AG10803 (cell line): ENCODE measurements at regions not wholly inside any gene's neighbourhood (a gene's known extent, or its start where the extent isn't known, plus 50 kb on each side); places are given as distances from the start of the nearest gene placed in this dataset.

Experiments
- DNase-seq: peaks from one replicate; pipeline ENCODE4 v3.0.0; 2010; ENCODE audit warnings: low read depth
- H3K4me3 ChIP-seq: 2 replicates; pipeline ENCODE4 v1.5.1; 2011; ENCODE audit warnings: mild to moderate bottlenecking, low read length, control low read depth
- TF ChIP-seq, protein P1 (sequence below): conservative IDR thresholded peaks from 2 replicates; pipeline ENCODE4 v1.5.1; 2011; ENCODE audit warnings: mild to moderate bottlenecking, low read length, control low read depth, inconsistent platforms

DNA sequence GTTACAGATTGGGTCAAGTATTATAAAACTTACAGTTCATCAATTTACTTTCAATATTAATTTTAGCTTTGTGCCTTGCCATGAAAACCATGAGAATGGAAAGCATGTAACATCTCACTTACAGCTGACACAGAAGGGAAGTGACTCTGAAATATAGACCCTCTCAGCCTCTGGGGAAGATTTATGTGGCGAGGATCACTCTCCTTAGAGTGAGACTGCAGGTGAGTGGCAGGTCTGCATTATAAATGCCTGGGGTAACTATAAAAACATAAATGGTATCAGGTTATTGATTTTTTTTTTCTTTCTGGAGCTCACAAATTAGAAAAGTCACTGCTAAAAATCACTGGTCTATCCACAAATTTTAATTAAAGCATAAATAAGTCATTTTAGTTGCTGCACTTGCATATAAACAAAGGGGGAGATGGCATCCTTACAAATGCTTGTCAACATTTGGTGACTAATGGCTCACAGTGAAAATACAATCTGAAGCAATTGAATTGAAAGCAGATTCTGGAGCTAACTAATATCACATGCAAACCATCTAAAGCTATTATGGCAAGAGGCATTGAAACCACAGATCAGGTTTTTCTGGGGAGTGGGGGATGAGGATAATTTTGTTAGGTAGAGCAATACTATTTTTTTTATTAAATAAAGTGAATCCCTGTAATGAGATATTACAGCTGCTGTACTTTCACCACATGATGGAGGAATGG is 200.9 kb downstream of the TM2D1 start:
- no peak for DNase-seq
- no peak overlapping the region for H3K4me3 ChIP-seq
- TF ChIP-seq, protein P1, sequence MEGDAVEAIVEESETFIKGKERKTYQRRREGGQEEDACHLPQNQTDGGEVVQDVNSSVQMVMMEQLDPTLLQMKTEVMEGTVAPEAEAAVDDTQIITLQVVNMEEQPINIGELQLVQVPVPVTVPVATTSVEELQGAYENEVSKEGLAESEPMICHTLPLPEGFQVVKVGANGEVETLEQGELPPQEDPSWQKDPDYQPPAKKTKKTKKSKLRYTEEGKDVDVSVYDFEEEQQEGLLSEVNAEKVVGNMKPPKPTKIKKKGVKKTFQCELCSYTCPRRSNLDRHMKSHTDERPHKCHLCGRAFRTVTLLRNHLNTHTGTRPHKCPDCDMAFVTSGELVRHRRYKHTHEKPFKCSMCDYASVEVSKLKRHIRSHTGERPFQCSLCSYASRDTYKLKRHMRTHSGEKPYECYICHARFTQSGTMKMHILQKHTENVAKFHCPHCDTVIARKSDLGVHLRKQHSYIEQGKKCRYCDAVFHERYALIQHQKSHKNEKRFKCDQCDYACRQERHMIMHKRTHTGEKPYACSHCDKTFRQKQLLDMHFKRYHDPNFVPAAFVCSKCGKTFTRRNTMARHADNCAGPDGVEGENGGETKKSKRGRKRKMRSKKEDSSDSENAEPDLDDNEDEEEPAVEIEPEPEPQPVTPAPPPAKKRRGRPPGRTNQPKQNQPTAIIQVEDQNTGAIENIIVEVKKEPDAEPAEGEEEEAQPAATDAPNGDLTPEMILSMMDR: no peak

DNA sequence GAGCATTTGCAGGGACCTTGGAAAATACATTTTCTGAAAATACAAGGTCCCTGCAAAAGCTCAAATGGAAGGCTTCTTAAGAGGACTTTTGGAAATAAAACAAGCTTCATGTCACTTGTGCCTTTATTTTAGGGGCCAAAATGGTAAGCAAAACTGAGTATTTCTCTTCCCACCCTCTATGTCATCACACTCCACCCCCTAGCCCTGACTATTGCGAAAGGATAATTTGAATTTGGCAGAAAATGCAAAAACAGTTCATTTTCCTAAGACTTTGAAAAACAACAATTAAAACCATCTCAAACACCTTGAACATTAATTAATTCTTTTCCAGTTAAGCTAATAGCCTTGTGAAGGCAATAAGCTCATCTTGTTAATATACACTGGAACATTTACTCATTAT is 201.7 kb downstream of the TM2D1 start:
- DNase-seq: no peak
- no peak overlapping the region for H3K4me3 ChIP-seq
- TF ChIP-seq, protein P1: no peak

DNA sequence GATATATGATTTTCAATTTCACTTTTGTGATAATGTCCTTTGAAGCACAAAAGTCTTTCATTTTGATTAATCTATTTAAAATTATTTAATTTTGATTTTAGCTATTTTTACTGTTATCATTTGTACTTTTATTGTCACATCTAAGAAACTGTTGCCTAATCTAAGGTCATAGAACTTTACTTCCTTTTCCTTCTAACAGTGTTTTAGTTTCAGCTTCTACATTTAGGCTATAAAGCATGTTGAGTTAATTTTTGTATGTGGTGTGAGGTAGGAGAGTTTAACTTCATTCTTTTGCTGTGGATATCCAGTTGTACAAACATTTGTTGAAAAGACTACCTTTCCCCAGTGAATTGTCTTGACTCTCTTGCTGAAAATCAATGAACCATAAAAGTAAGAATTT is 204.5 kb downstream of the TM2D1 start:
- DNase-seq: no peak
- TF ChIP-seq, protein P1: no peak
- H3K4me3 ChIP-seq: no peak overlapping the region

DNA sequence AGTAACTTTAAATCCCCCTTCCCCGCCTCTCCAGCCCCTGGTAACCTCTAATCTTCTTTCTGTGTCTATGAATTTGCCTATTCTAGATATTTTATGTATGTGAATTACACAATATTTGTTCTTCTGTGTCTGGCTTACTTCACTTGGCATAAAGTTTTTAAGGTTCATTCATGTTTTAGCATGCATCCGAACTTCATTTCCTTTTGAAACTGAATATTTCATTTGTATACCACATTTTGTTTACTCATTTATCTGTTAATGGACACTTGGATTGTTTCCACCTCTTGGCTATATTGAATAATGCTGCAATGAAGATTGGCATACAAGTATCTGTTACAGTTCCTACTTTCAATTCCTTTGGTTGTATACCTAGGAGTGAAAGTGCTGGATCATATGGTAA is 205.3 kb downstream of the TM2D1 start:
- TF ChIP-seq, protein P1: no peak
- no peak overlapping the region for H3K4me3 ChIP-seq
- DNase-seq: no peak

DNA sequence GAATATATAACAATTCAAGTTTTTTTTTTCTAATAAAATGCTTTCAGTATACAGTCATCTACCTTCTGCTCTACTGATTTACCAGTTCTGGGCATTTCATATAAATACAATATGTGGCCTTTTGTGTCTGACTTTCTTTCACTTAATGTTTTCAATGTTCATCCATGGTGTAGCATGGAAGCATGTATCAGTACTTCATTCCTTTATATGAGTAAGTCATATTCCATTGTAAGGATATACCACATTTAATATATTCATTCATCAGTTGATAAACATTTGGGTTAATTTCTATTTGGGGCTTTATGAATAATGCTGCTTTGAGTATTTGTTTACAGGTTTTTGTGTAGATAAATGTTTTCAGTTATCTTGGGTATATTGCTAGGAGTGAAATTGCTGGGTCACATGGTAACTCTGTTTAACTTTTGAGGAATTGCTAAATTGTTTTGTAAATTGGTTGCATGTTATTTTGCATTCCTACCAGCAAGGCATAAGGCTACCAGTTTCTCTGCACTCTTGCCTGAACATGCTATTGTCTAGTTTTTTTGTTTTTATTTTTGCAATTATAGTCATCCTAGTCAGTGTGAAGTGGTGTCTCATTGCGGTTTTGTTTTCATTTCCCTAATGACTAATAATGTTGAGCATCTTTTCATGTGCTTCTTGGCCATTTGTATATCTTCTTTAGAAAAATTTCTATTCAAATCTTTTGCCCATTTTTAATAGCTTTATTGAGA is 206.1 kb downstream of the TM2D1 start:
- TF ChIP-seq, protein P1: no peak; the same call in 1 of the 2 replicates

DNA sequence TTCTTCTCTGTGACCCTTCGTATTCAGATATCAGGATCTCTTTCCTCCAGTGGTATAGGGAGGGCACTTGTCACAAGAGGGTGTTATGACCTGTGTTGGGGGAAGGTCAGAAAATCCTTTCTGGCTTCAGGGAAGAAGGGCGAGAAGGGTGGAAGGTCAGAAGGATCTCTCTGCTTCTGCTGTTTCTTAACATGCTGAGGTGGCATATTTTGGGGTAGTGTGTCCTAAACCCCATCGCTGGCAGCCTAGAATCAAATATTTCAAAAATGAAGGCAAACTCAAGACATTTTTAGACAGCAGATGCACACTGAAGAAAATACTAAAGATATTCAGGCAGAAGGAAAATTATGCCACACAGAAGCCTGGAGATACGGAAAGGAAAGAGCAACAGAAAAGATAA is 207.6 kb downstream of the TM2D1 start:
- DNase-seq: no peak
- H3K4me3 ChIP-seq: no peak overlapping the region
- TF ChIP-seq, protein P1: no peak

More for the DNA sequence above, 206.1 kb downstream of the TM2D1 start:
- no peak overlapping the region for H3K4me3 ChIP-seq
- no peak for DNase-seq

DNA sequence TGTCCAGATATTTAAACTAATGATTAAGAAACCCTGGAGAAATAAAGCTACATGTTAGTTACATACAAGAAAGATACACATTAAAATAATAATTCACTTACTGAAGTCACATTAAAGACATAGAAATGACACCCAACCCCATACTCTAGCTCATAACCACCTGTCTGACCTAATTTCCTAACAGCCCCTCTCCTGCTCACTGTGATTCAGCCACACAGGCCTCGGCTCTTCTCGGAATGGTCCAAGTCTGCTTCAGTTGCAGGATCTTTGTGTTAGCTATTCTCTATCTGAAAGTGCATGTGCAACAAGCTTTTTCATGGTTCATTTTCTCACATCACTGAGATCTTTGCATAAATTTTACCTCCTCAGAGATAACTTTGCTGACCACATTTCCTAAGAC is 209.8 kb downstream of the TM2D1 start:
- TF ChIP-seq, protein P1: no peak
- DNase-seq: no peak
- no peak overlapping the region for H3K4me3 ChIP-seq
